ENCODE measurements at regions not wholly inside any gene's neighbourhood (a gene's known extent, or its start where the extent isn't known, plus 50 kb on each side); places are given as distances from the start of the nearest gene placed in this dataset.

GRCh38 chr12:43288671-43289425 lies 263.2 kb downstream of the ADAMTS20 start:
- no peak for DNase-seq (ENCODE audit: low read depth)
- no peak overlapping the region for H3K4me3 ChIP-seq (ENCODE audit: control insufficient read depth, low read depth, low read length)
- TF ChIP-seq CTCF (IDR thresholded peaks at IDR 0.05; ENCODE audit: control insufficient read depth, insufficient read depth, low read depth, low read length, missing control alignments), result no peak

DNA sequence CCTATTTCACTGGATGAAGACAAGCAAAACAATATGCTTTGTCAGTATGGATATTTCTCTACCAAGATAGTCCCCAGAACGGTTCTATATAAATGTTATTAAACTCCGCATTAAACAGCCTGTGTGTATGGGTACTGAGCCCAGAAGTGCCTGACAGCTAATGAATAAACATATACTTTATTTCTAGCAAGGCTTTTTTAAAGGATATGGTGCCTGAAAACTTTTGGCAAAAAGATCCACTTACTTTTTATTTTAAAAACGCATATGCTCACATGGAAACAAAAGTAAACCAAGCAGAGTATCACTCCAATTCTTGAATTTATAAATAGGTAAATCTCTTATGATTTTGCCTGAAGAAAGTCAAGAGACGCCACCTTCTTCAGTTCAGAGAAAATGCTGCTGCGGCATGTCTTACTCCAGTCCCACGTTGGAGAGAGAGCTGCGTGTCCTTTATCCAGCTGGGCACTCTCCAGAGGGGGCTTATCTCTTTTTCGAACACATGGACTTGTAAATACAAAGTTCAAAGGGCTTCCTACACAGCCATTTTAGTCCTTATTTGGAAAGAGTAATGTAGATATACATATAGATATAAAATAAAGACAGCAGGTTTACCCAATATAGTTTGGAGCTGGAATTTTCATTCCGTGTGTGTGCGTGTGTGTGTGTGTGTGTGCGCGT lies 264.2 kb downstream of the ADAMTS20 start:
- H3K4me3 ChIP-seq (ENCODE audit: control insufficient read depth, low read depth, low read length), result no peak overlapping the region
- no peak for DNase-seq (ENCODE audit: low read depth)
- TF ChIP-seq CTCF (IDR thresholded peaks at IDR 0.05; ENCODE audit: control insufficient read depth, insufficient read depth, low read depth, low read length, missing control alignments), result no peak

DNA sequence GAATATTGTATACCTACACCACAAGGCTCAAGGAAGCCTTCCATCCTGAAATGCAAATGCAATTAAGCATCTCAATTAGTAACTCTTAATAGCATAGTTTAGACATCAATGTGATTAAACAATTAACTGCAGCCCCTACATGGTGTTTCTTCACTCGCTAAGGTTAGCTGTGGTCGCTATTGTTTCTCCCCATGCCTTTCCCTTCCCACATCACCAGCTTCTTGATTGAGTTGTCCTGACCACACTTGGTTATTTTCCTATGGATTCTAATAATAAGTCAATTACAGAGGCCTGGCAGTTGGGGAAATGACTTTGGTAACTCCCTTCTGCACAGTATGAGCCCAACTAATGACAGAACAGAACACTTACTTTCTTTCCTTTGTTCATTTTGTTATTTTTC lies 265.0 kb downstream of the ADAMTS20 start:
- TF ChIP-seq CTCF (IDR thresholded peaks at IDR 0.05; ENCODE audit: control insufficient read depth, insufficient read depth, low read depth, low read length, missing control alignments), result no peak
- no peak overlapping the region for H3K4me3 ChIP-seq (ENCODE audit: control insufficient read depth, low read depth, low read length)
- no peak for DNase-seq (ENCODE audit: low read depth)

- H3K4me3 ChIP-seq (ENCODE audit: control insufficient read depth, low read depth, low read length), result no peak overlapping the region
These were observed 266.8 kb downstream of the ADAMTS20 start for GRCh38 chr12:43285159-43285598.

DNA sequence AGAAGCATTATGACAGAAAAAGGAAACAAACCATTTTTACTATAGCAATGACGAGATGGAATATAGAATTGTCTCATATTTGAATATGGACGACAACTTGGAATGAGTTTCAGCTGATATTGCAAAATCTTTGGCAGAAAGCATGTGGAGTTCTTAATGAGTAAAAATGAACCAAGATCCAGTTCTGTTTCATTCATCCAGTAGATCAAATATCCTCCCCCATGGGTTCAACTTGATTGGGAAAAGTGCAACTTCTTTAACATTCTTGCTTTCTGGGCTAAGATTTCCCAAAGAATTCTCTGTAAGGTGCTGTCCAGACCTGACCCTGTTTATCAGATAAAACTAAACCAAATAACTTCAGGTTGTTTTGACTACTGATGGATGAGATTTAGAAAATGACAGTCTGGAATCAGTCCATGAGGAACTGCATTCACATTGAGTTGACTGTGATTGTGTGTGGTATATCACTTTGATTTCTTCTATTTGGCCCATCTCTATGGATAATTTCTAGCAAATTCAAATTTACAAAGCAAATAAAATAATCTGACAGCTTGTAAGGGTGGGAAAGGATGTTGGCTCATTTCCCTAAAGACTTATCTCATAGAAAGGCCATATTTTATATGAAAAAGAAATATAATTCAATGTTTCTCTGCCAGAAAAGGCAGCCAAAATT lies 267.4 kb downstream of the ADAMTS20 start:
- H3K4me3 ChIP-seq (ENCODE audit: control insufficient read depth, low read depth, low read length), result no peak overlapping the region
- no peak for TF ChIP-seq CTCF (IDR thresholded peaks at IDR 0.05; ENCODE audit: control insufficient read depth, insufficient read depth, low read depth, low read length, missing control alignments)
- DNase-seq (ENCODE audit: low read depth), result no peak

More at GRCh38 chr12:43285159-43285598, 266.8 kb downstream of the ADAMTS20 start:
- no peak for TF ChIP-seq CTCF (IDR thresholded peaks at IDR 0.05; ENCODE audit: control insufficient read depth, insufficient read depth, low read depth, low read length, missing control alignments)
- peak; percentile 86 for DNase-seq (ENCODE audit: low read depth)

DNA sequence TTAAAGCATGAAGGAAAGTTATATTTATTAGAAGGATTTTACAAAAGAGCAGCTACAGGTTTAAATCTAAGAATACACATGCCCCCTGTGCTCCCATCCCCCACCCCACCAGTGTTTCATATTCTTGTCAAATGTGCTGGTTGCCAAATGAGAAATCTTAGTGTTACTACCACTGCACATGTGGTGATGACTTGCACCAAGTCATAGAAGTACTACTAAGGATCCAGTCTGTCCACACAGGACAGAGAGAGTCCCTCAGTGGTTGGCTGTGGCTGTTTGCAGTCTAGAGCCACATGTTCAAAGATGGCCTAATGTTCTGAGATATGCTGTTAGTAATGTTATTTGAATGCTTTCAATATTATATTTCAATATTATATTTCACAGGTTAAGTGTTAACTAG lies 268.8 kb downstream of the ADAMTS20 start:
- no peak overlapping the region for H3K4me3 ChIP-seq (ENCODE audit: control insufficient read depth, low read depth, low read length)
- no peak for TF ChIP-seq CTCF (IDR thresholded peaks at IDR 0.05; ENCODE audit: control insufficient read depth, insufficient read depth, low read depth, low read length, missing control alignments)
- no peak for DNase-seq (ENCODE audit: low read depth)

Measured in AG09309 (cell line).